SK-N-MC (cell line): ENCODE measurements at regions not wholly inside any gene's neighbourhood (a gene's known extent, or its start where the extent isn't known, plus 50 kb on each side); places are given as distances from the start of the nearest gene placed in this dataset.
A peak's percentile ranks its signal among the peaks of the same experiment; 100 is the strongest.

ENCODE experiments used
- DNase-seq: peaks from one replicate; pipeline ENCODE4 v3.0.0-alpha.2; 2011; ENCODE audit warnings: low read depth, low spot score
- H3K27ac ChIP-seq: fragments of 200-600 bp; sonication (generic); 2 replicates; pipeline ENCODE4 v1.5.1; 2016; ENCODE audit warnings: mixed run types
- H3K36me3 ChIP-seq: fragments of 200-600 bp; sonication (generic); 2 replicates; pipeline ENCODE4 v1.6.1; 2017; ENCODE audit warnings: antibody characterized with exemption, low read length, mixed read lengths; ENCODE audit not compliant: insufficient read depth
- H3K4me3 ChIP-seq: fragments of 200-600 bp; sonication (generic); 2 replicates; pipeline ENCODE4 v1.5.1; 2016
- H3K9ac ChIP-seq: fragments of 200-600 bp; sonication (generic); 2 replicates; pipeline ENCODE4 v1.8.0; 2017; ENCODE audit warnings: mixed run types, mixed read lengths; ENCODE audit not compliant: insufficient read length
- H3K9me3 ChIP-seq: fragments of 200-600 bp; sonication (generic); 2 replicates; pipeline ENCODE4 v1.6.1; 2017; ENCODE audit warnings: low read depth, mild to moderate bottlenecking, antibody characterized with exemption, low read length, moderate library complexity, mixed read lengths
- EZH2 ChIP-seq: fragments of 200-600 bp; sonication (generic); IDR thresholded peaks from one replicate; pipeline ENCODE4 v1.6.1; 2017; ENCODE audit warnings: antibody characterized with exemption
- FOXP2 ChIP-seq: optimal IDR thresholded peaks from 2 replicates; pipeline ENCODE3; 2011; ENCODE audit warnings: mild to moderate bottlenecking, moderate library complexity; ENCODE audit not compliant: insufficient read depth; ENCODE audit errors: extremely low read length, control extremely low read depth
- POLR2AphosphoS5 ChIP-seq: IDR thresholded peaks from 2 replicates; pipeline ENCODE4 v1.6.1; 2012; ENCODE audit warnings: mild to moderate bottlenecking, low read depth, low read length, borderline replicate concordance

DNA sequence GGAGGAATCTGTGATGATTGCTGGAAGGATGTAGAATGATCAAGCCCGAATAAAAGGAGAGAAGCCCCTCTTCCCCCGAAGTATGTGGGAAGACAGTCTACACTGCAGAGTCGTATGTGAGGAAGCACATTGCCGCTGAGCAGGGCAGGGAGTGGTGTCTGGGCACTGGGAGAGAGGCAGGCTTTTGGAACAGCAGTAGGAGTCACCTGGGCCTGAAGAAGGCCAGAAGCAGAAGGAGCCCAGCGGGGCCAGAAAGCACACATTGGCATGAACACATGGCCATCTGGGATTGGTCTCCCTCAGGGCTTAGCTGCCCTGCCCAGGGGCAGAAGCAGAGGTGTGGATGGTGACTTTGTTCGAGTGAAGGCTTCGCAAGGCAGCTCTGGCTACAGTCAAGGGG, 162.8 kb downstream of the ERCC6L2 start:
- TF ChIP-seq POLR2AphosphoS5, result no peak
- no peak for TF ChIP-seq EZH2
- TF ChIP-seq FOXP2, result no peak
- DNase-seq, result no peak
- no peak overlapping the region for H3K4me3 ChIP-seq

DNA sequence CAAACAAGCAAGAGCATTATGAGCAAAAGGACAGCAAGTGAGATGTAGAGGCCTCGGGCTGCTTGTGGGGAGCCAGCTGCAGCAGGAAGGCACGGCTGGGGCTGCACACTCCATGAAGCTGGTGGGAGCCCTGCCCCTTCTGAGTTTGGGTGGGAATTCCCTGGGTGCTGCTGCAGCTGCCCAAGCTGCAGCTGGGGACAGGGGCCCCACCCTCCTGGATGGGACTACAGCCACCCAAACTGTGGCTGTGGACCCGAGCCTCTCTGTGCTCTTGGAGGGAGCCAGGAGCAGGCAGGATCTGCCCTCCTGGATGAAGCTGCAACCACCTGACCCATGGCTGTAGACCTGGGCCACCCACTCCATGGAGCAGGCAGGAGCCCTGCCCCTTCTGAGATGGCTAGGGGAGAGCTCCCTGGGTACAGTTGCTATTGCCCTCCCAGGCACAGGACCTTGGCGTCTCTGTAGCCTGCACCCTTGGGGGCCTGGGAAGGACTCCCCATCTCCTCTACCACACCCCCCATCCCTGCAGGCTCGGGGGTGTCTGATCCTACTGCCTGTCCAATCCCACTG, 159.1 kb downstream of the ERCC6L2 start:
- no peak overlapping the region for H3K9ac ChIP-seq
- TF ChIP-seq FOXP2, result no peak
- TF ChIP-seq EZH2, result no peak
- TF ChIP-seq POLR2AphosphoS5, result no peak
- H3K27ac ChIP-seq, result no peak overlapping the region
- H3K9me3 ChIP-seq, result no peaks in the 10 kb centered on the region
- no peaks in the 10 kb centered on the region for H3K36me3 ChIP-seq
- no peak overlapping the region for H3K4me3 ChIP-seq
- DNase-seq, result no peak

More for the DNA sequence above, 162.8 kb downstream of the ERCC6L2 start:
- H3K9me3 ChIP-seq, result no peaks in the 10 kb centered on the region
- no peak overlapping the region for H3K9ac ChIP-seq
- no peak overlapping the region for H3K27ac ChIP-seq
- H3K36me3 ChIP-seq, result no peaks in the 10 kb centered on the region

DNA sequence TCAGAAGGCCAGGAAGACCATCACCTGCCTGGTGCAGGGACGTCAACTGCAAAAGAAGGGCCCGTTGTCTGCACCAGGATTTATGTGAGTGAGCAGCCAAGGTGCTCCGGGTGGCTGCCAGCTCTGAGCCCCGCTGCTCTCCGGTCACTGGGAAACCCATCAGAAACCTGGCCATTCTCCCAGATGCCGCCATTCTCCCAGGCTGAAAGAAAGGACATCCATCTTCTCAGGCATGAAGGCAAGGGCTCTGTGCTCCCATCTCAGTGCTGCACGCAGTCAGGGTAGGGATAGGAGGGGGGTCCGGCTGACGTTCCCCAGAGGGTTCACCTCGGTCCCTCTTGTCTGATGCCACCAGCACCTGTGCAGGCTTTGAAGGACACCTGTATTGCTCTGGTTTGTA, 158.4 kb downstream of the ERCC6L2 start:
- Histone ChIP-seq H3K4me3 (no peak overlapping the region), H3K9me3 (no peaks in the 10 kb centered on the region), H3K27ac (no peak overlapping the region), H3K36me3 (no peaks in the 10 kb centered on the region), H3K9ac (no peak overlapping the region)
- no peak for DNase-seq
- TF ChIP-seq FOXP2 (no peak), POLR2AphosphoS5 (no peak), EZH2 (no peak)

DNA sequence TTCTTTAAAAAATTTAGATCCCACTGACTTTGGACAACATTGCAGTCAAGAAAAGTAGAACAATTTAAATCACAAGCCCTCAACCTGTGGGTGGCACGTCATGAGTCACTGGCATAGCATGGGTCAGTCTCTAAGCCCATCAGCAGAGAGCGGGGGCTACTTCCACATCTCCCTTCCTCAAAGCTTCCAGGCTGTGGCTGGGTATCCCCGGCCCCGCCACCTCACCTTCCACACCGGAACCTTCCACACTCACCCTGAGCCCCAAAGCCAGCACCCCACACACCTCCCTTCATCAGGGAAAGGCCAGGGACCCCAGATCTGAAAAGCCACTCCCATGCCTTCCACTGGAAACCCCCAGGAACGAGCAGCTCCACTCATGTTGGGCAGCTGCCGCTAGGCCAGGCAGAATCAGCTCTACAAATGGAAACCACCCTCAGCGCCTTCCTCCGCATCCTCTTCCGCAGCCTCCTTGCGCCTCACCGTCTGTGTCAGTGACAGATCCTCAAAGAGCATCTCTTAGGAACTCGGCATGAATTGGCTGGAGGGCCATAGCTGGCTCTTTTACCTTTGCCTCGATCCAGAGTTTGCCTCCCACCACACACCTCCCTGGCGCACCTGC, 156.5 kb downstream of the ERCC6L2 start:
- H3K36me3 ChIP-seq, result no peaks in the 10 kb centered on the region
- DNase-seq, result no peak
- no peaks in the 10 kb centered on the region for H3K9me3 ChIP-seq
- no peak overlapping the region for H3K4me3 ChIP-seq
- no peak overlapping the region for H3K9ac ChIP-seq
- no peak overlapping the region for H3K27ac ChIP-seq
- TF ChIP-seq POLR2AphosphoS5, result no peak
- no peak for TF ChIP-seq EZH2
- TF ChIP-seq FOXP2, result no peak

- peak; percentile 50 for DNase-seq
- no peak overlapping the region for H3K4me3 ChIP-seq
- TF ChIP-seq FOXP2, result peak; percentile 89
- no peak for TF ChIP-seq EZH2
- H3K9me3 ChIP-seq, result no peaks in the 10 kb centered on the region
- H3K9ac ChIP-seq, result no peak overlapping the region
- H3K36me3 ChIP-seq, result no peaks in the 10 kb centered on the region
- no peak overlapping the region for H3K27ac ChIP-seq
Measured at GRCh38 chr9:96031366-96031824, 155.9 kb downstream of the ERCC6L2 start.

DNA sequence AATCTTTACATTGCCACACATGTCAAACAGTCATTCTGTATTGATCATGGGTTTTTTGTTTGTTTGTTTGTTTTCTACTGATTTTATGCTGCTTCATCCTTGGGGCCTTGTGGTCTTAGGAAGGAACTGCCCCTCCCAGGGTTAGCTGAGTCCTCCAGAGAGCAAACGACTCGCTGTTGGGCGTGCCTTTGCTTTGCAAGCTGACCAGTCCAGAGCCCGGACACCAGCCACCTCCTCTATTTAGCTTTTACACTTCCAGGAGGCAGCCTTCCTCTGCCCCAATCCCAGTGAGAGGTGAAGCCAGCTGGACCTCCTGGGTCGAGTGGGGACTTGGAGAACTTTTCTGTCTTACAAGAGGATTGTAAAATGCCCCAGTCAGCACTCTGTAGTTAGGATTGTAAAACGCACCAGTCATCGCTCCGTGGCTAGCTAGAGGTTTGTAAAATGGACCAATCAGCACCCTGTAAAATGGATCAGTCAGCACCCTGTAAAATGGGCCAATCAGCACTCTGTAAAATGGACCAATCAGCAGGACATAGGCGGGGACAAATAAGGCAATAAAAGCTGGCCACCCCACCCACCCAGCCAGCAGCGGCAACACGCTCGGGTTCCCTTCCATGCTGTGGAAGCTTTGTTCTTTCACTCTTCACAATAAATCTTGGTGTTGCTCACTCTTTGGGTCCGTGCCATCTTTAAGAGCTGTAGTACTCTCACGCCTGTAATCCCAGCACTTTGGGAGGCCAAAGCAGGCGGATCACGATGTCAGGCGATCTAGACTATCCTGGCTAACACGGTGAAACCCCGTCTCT, 154.4 kb downstream of the ERCC6L2 start:
- DNase-seq, result no peak
- Histone ChIP-seq H3K27ac (no peak overlapping the region), H3K4me3 (no peak overlapping the region), H3K9me3 (no peaks in the 10 kb centered on the region), H3K9ac (no peak overlapping the region), H3K36me3 (no peaks in the 10 kb centered on the region)
- TF ChIP-seq POLR2AphosphoS5 (no peak), EZH2 (no peak), FOXP2 (no peak)

DNA sequence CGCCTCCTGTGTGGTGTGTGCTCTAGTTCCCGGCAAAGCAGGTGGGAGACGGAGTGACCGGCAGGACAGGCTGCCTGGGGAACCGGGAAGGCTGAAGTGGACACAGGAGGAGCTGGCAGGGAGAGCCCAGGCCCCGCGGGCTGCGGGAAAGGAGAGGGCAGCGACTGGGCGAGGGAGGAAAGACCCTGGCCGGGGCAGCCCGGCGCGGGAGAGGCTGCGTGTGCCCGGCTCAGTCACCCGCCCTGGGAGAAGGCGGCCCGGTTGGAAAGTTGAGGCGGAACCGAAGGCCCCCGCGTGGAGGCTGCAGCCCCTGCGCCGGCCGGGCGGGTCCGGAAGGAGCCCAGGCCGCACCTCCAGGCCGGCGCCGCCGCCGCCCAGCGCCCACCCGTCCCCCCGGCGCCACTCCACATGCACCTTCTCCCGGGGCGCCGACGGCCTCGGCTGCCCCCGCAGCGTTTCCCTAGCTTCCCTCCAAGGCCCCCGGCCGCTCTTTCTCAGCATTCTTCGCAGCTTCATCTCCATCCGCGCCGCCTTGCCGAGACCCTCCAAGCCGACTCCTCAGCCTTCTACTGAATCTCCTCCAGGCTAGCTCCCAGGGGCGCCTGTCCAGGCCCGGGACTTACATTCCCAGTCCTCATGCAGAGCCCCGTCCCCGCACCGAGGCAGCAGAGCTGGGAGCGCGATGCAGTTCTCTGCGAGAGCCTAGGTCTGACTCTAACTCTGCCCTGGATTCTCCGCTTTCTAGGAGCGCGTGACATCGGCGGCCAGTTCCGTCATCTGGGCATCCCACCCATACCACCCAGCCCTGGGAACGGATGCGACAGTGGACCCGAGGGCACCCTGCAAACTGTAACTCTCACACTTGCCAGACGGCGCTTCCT, 152.0 kb downstream of the ERCC6L2 start:
- no peaks in the 10 kb centered on the region for H3K36me3 ChIP-seq
- no peak overlapping the region for H3K9ac ChIP-seq
- no peak for DNase-seq
- no peak overlapping the region for H3K27ac ChIP-seq
- TF ChIP-seq POLR2AphosphoS5 (no peak), EZH2 (no peak), FOXP2 (no peak)
- no peak overlapping the region for H3K4me3 ChIP-seq
- no peaks in the 10 kb centered on the region for H3K9me3 ChIP-seq

DNA sequence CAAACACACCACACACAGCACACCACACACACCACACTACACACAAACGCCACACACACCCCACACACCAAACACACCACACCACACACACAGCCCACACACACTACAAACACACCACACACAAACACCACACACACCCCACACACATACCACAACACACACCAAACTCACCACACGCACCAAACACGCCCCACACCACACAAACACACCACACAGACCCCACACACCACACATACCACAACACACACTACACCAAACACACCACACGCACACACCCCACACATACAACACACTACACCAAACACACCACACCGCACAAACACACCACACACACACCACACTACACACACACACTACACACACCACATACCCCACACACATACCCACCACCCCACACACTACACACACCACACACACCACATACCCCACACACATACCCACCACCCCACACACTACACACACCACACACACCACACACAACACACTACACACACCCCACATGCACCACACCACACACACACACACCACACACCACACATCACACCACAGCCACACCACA, 151.2 kb downstream of the ERCC6L2 start:
- no peak overlapping the region for H3K9ac ChIP-seq
- DNase-seq, result no peak
- no peaks in the 10 kb centered on the region for H3K9me3 ChIP-seq
- H3K4me3 ChIP-seq, result no peak overlapping the region
- no peak overlapping the region for H3K27ac ChIP-seq
- TF ChIP-seq EZH2 (no peak), POLR2AphosphoS5 (no peak), FOXP2 (no peak)
- no peaks in the 10 kb centered on the region for H3K36me3 ChIP-seq
